LNCaP clone FGC (cell line): ENCODE measurements at regions not wholly inside any gene's neighbourhood (a gene's known extent, or its start where the extent isn't known, plus 50 kb on each side); places are given as distances from the start of the nearest gene placed in this dataset.

Experiments
- DNase-seq: peaks from one replicate; pipeline ENCODE4 v3.0.0-alpha.2; 2011; ENCODE audit warnings: low read depth
- H3K4me3 ChIP-seq: 2 replicates; pipeline ENCODE4 v1.5.1; 2011; ENCODE audit warnings: mild to moderate bottlenecking, low read depth, low read length, control low read depth
- CTCF ChIP-seq: IDR thresholded peaks from 2 replicates; pipeline ENCODE4 v1.5.1; 2012; ENCODE audit warnings: mild to moderate bottlenecking; ENCODE audit not compliant: control insufficient read depth, insufficient read depth; ENCODE audit errors: extremely low read depth

- no peak for TF ChIP-seq CTCF
- no peak overlapping the region for H3K4me3 ChIP-seq
- no peak for DNase-seq
These were observed 223.7 kb upstream of the RTL1 start for GRCh38 chr14:101127224-101127623.

GRCh38 chr14:101128478-101129321 lies 225.2 kb upstream of the RTL1 start:
- DNase-seq = no peak
- TF ChIP-seq CTCF = no peak
- H3K4me3 ChIP-seq = no peak overlapping the region

GRCh38 chr14:101129521-101130167 lies 226.1 kb upstream of the RTL1 start:
- no peak overlapping the region for H3K4me3 ChIP-seq
- DNase-seq = no peak
- TF ChIP-seq CTCF = no peak

- no peak overlapping the region for H3K4me3 ChIP-seq
- no peak for TF ChIP-seq CTCF
- DNase-seq = no peak
These were observed 227.3 kb upstream of the RTL1 start for GRCh38 chr14:101130861-101131260.

GRCh38 chr14:101131451-101131916 lies 228.0 kb upstream of the RTL1 start:
- DNase-seq = no peak
- TF ChIP-seq CTCF = no peak
- no peak overlapping the region for H3K4me3 ChIP-seq

GRCh38 chr14:101132051-101132571 lies 228.6 kb upstream of the RTL1 start:
- no peak for DNase-seq
- TF ChIP-seq CTCF = no peak
- no peak overlapping the region for H3K4me3 ChIP-seq

GRCh38 chr14:101132588-101132987 lies 229.1 kb upstream of the RTL1 start:
- no peak overlapping the region for H3K4me3 ChIP-seq
- DNase-seq = no peak
- TF ChIP-seq CTCF = no peak
